Glutamatergic neuron (in vitro differentiated cells): ENCODE measurements at regions not wholly inside any gene's neighbourhood (a gene's known extent, or its start where the extent isn't known, plus 50 kb on each side); places are given as distances from the start of the nearest gene placed in this dataset.

Experiments used
- DNase-seq: peaks from one replicate; pipeline ENCODE4 v3.0.0; 2022
- H3K27ac Mint-ChIP-seq: one replicate; pipeline ENCODE4 v1.8.0; 2020; ENCODE audit warnings: mild to moderate bottlenecking, mixed read lengths, inconsistent platforms; ENCODE audit not compliant: unreplicated experiment
- H3K27me3 Mint-ChIP-seq: one replicate; pipeline ENCODE4 v1.8.0; 2020; ENCODE audit warnings: mild to moderate bottlenecking, moderate library complexity, mixed read lengths, inconsistent platforms; ENCODE audit not compliant: unreplicated experiment
- H3K36me3 Mint-ChIP-seq: one replicate; pipeline ENCODE4 v1.8.0; 2020; ENCODE audit warnings: mild to moderate bottlenecking, mixed read lengths, inconsistent platforms; ENCODE audit not compliant: unreplicated experiment
- H3K4me1 Mint-ChIP-seq: one replicate; pipeline ENCODE4 v1.8.0; 2020; ENCODE audit warnings: mild to moderate bottlenecking, low read depth, mixed read lengths, inconsistent platforms; ENCODE audit not compliant: unreplicated experiment
- H3K4me3 Mint-ChIP-seq: one replicate; pipeline ENCODE4 v1.8.0; 2020; ENCODE audit warnings: mild to moderate bottlenecking, mixed read lengths, inconsistent platforms; ENCODE audit not compliant: unreplicated experiment
- H3K9me3 Mint-ChIP-seq: one replicate; pipeline ENCODE4 v1.8.0; 2020; ENCODE audit warnings: mild to moderate bottlenecking, moderate library complexity, mixed read lengths, inconsistent platforms; ENCODE audit not compliant: unreplicated experiment
- CTCF ChIP-seq: fragments of 200-600 bp; sonication (generic); IDR thresholded peaks from one replicate; pipeline ENCODE4 v1.5.0; 2021; ENCODE audit not compliant: partially characterized antibody, unreplicated experiment

DNA sequence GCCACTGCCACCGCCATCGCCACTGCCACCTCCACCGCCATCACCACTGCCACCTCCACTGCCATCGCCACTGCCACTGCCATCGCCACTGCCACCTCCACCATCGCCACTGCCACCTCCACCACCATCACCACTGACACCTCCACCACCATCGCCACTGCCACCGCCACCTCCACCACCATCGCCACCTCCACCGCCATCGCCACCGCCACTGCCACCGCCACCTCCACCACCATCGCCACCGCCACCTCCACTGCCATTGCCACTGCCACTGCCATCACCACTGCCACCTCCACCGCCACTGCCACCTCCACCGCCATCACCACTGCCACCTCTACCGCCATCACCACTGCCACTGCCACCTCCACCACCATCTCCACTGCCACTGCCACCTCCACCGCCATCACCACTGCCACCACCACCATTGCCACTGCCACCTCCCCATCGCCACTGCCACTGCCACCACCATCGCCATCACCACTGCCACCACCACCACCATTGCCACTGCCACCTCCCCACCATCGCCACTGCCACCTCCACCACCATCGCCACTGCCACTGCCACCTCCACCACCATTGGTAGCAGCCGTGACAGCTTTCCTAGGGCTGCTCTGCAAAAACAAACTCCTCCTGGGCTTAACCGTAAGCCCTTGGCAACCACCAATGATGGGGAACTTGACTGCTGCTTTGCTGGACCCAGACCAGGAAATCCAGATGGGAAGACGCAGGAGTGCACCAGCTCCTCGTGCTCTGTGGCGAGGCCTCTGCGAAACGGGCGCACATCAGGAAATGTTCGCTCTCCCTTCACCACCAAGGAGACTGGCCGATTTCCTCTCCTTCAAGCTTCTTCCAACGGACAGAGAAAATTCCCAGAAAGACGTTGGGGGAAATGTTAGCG lies 147.2 kb downstream of the RBFOX3 start:
- no peak for TF ChIP-seq CTCF
- Mint-ChIP-seq H3K27ac (peak overlapping the region; percentile 92), H3K4me1 (peaks cover 47% of the 10 kb centered on the region), H3K4me3 (no peak overlapping the region), H3K27me3 (peaks cover 29% of the 10 kb centered on the region), H3K36me3 (peaks cover 11% of the 10 kb centered on the region), H3K9me3 (peaks cover 32% of the 10 kb centered on the region)
- DNase-seq: no peak

DNA sequence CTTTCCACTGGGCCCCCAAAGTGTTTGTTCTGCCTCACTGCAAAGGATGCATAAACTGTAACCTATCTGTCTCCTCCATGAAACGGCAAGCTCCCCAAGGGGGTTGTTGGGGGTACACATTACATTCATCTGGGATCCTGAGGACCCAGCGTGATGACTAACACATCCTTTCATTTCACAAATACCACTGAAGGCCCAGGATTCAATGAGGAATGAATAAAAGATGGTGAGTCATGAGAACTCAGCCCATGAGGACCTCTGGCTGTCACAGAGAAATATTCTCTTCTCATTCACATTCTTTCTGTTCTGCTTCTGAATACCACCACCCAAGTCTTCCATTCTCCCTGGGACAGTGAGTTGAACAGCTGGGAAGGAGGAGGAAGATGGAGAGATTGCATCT lies 149.8 kb downstream of the RBFOX3 start:
- TF ChIP-seq CTCF: no peak
- H3K27ac Mint-ChIP-seq: no peak overlapping the region
- H3K4me1 Mint-ChIP-seq: peaks cover 62% of the 10 kb centered on the region
- peaks cover 43% of the 10 kb centered on the region for H3K9me3 Mint-ChIP-seq
- peaks cover 13% of the 10 kb centered on the region for H3K36me3 Mint-ChIP-seq
- H3K4me3 Mint-ChIP-seq: no peak overlapping the region
- H3K27me3 Mint-ChIP-seq: peaks cover 42% of the 10 kb centered on the region
- DNase-seq: no peak

DNA sequence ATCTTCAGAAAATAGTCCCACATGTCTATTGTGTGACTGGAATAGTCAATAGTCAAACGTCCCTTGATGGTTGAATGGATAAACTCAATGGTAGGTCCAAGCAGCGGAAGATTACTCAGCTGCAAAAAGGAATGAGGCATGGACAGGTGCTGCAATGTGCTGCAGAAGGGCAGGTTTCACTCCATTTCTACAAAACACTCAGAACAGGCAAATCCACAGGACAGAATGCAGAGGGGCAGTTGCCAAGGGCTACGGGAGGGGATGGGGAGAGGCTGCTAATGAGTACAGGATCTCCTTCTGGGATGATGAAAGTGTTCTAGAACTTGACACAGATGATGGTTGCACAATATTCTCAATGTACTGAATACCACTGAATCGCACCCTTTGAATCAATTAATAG lies 151.0 kb downstream of the RBFOX3 start:
- Mint-ChIP-seq H3K9me3 (peaks cover 41% of the 10 kb centered on the region), H3K4me3 (no peak overlapping the region), H3K27ac (no peak overlapping the region), H3K27me3 (peaks cover 39% of the 10 kb centered on the region), H3K4me1 (peaks cover 59% of the 10 kb centered on the region), H3K36me3 (peaks cover 20% of the 10 kb centered on the region)
- TF ChIP-seq CTCF: no peak
- DNase-seq: no peak

GRCh38 chr17:79459003-79459655 lies 151.7 kb downstream of the RBFOX3 start:
- Mint-ChIP-seq H3K9me3 (peaks cover 40% of the 10 kb centered on the region), H3K27me3 (peaks cover 34% of the 10 kb centered on the region), H3K4me1 (peaks cover 52% of the 10 kb centered on the region), H3K36me3 (peaks cover 20% of the 10 kb centered on the region), H3K4me3 (no peak overlapping the region), H3K27ac (peak overlapping the region; percentile 33)
- DNase-seq: no peak
- no peak for TF ChIP-seq CTCF

GRCh38 chr17:79458356-79458755 lies 152.5 kb downstream of the RBFOX3 start:
- peaks cover 50% of the 10 kb centered on the region for H3K4me1 Mint-ChIP-seq
- H3K27me3 Mint-ChIP-seq: peaks cover 32% of the 10 kb centered on the region
- H3K27ac Mint-ChIP-seq: peak overlapping the region; percentile 33
- peaks cover 20% of the 10 kb centered on the region for H3K36me3 Mint-ChIP-seq
- no peak for DNase-seq
- peaks cover 44% of the 10 kb centered on the region for H3K9me3 Mint-ChIP-seq
- TF ChIP-seq CTCF: no peak
- no peak overlapping the region for H3K4me3 Mint-ChIP-seq
